NCI-H460 (cell line): ENCODE measurements at regions not wholly inside any gene's neighbourhood (a gene's known extent, or its start where the extent isn't known, plus 50 kb on each side); places are given as distances from the start of the nearest gene placed in this dataset.
"Not testable (repeated sequence)": the region's sequence is repeated elsewhere in the genome, so short reads cannot be mapped to it uniquely, and the experiment has no call there.

Experiments used
- DNase-seq: peaks from one replicate; pipeline ENCODE4 v3.0.0-alpha.2; 2016; ENCODE audit warnings: low read depth; ENCODE audit errors: extremely low read depth

- DNase-seq: no peak
Observed at GRCh38 chr3:32632533-32633265, 52.3 kb upstream of the CNOT10 start.

GRCh38 chr3:32630266-32630665 lies 54.7 kb upstream of the CNOT10 start:
- peak; percentile 17 for DNase-seq

GRCh38 chr3:32626631-32627030 lies 56.0 kb upstream of the DYNC1LI1 start:
- no peak for DNase-seq

GRCh38 chr3:32625543-32626176 lies 55.0 kb upstream of the DYNC1LI1 start:
- DNase-seq: not testable (repeated sequence)

- DNase-seq: no peak
Observed at GRCh38 chr3:32623532-32623931, 52.9 kb upstream of the DYNC1LI1 start.

- DNase-seq: no peak
Observed at GRCh38 chr3:32621466-32621865, 50.8 kb upstream of the DYNC1LI1 start.

- DNase-seq: no peak
Observed at GRCh38 chr3:32620611-32621310, 50.1 kb upstream of the DYNC1LI1 start.
